PFSK-1 (cell line): ENCODE measurements at regions not wholly inside any gene's neighbourhood (a gene's known extent, or its start where the extent isn't known, plus 50 kb on each side); places are given as distances from the start of the nearest gene placed in this dataset.

Experiments
- POLR2AphosphoS5 ChIP-seq: IDR thresholded peaks from 2 replicates; pipeline ENCODE4 v1.6.1; 2012; ENCODE audit warnings: low read depth, mild to moderate bottlenecking, control low read depth, low read length, moderate library complexity
- REST ChIP-seq, 2 experiments: IDR thresholded peaks; 2 replicates each; pipeline versions ENCODE4 v1.6.1 to v1.8.0; 2011 to 2012; ENCODE audit warnings: low read depth in 2 of 2, low read length in 2 of 2, control low read depth in 1 of 2, inconsistent platforms in 1 of 2, mild to moderate bottlenecking in 1 of 2, moderate library complexity in 1 of 2; ENCODE audit not compliant: insufficient read depth in 1 of 2
- TAF1 ChIP-seq: IDR thresholded peaks from 2 replicates; pipeline ENCODE4 v1.6.1; 2012; ENCODE audit warnings: low read length, control low read depth, borderline replicate concordance; ENCODE audit not compliant: insufficient read depth

- TF ChIP-seq TAF1 (no peak), REST (IDR thresholded peaks at IDR 0.05; ENCODE audit: insufficient read depth in 1 of 2, low read depth in 2 of 2, low read length in 2 of 2) (no peak), POLR2AphosphoS5 (no peak)
Measured at GRCh38 chr2:225340923-225341322, 58.6 kb upstream of the NYAP2 start.
